ENCODE measurements at regions not wholly inside any gene's neighbourhood (a gene's known extent, or its start where the extent isn't known, plus 50 kb on each side); places are given as distances from the start of the nearest gene placed in this dataset.

- no peak overlapping the region for H3K4me3 ChIP-seq (ENCODE audit: low read depth, low read length)
- TF ChIP-seq CTCF (IDR thresholded peaks at IDR 0.05; ENCODE audit: borderline replicate concordance, insufficient read depth, low read depth, low read length), result no peak
These were observed 102.1 kb downstream of the RASSF10 start for GRCh38 chr11:13110929-13111812.

GRCh38 chr11:13111813-13112130 is 102.7 kb downstream of the RASSF10 start:
- no peak for TF ChIP-seq CTCF (IDR thresholded peaks at IDR 0.05; ENCODE audit: borderline replicate concordance, insufficient read depth, low read depth, low read length)
- no peak overlapping the region for H3K4me3 ChIP-seq (ENCODE audit: low read depth, low read length)

- TF ChIP-seq CTCF (IDR thresholded peaks at IDR 0.05; ENCODE audit: borderline replicate concordance, insufficient read depth, low read depth, low read length), result no peak
- H3K4me3 ChIP-seq (ENCODE audit: low read depth, low read length), result no peak overlapping the region
These were observed 105.7 kb downstream of the RASSF10 start for GRCh38 chr11:13114566-13115379.

GRCh38 chr11:13115380-13115675 is 106.2 kb downstream of the RASSF10 start:
- H3K4me3 ChIP-seq (ENCODE audit: low read depth, low read length), result no peak overlapping the region
- TF ChIP-seq CTCF (IDR thresholded peaks at IDR 0.05; ENCODE audit: borderline replicate concordance, insufficient read depth, low read depth, low read length), result no peak

- no peak overlapping the region for H3K4me3 ChIP-seq (ENCODE audit: low read depth, low read length)
- no peak for TF ChIP-seq CTCF (IDR thresholded peaks at IDR 0.05; ENCODE audit: borderline replicate concordance, insufficient read depth, low read depth, low read length)
These were observed 107.4 kb downstream of the RASSF10 start for GRCh38 chr11:13116491-13116890.

GRCh38 chr11:13117344-13117743 is 108.2 kb downstream of the RASSF10 start:
- no peak overlapping the region for H3K4me3 ChIP-seq (ENCODE audit: low read depth, low read length)
- TF ChIP-seq CTCF (IDR thresholded peaks at IDR 0.05; ENCODE audit: borderline replicate concordance, insufficient read depth, low read depth, low read length), result no peak

GRCh38 chr11:13118194-13118593 is 109.1 kb downstream of the RASSF10 start:
- H3K4me3 ChIP-seq (ENCODE audit: low read depth, low read length), result no peak overlapping the region
- no peak for TF ChIP-seq CTCF (IDR thresholded peaks at IDR 0.05; ENCODE audit: borderline replicate concordance, insufficient read depth, low read depth, low read length)

Measured in GM12875 (cell line).